ENCODE measurements at regions not wholly inside any gene's neighbourhood (a gene's known extent, or its start where the extent isn't known, plus 50 kb on each side); places are given as distances from the start of the nearest gene placed in this dataset.

- DNase-seq (no peak), ATAC-seq (no peak)
- intact Hi-C loops (cut with DNase I), result no loop called here
- Histone ChIP-seq H3K27ac (no peak overlapping the region), H3K9me3 (no peaks in the 10 kb centered on the region), H3K36me3 (no peaks in the 10 kb centered on the region), H3K4me1 (no peaks in the 10 kb centered on the region), H3K27me3 (no peaks in the 10 kb centered on the region), H3K4me3 (no peak overlapping the region)
- TF ChIP-seq POLR2A (IDR thresholded peaks at IDR 0.05) (no peak), CTCF (IDR thresholded peaks at IDR 0.05) (no peak)
- WGBS (ENCODE audit: insufficient coverage, low coverage, low lambda C conversion rate, missing lambda C conversion rate), result 72% methylated on average over 2 of the region's 2 CpGs
Observed at GRCh38 chr2:225794652-225795400, 395.3 kb downstream of the NYAP2 start.

- Histone ChIP-seq H3K4me3 (no peak overlapping the region), H3K9me3 (no peaks in the 10 kb centered on the region), H3K27me3 (no peaks in the 10 kb centered on the region), H3K27ac (no peak overlapping the region), H3K36me3 (no peaks in the 10 kb centered on the region), H3K4me1 (no peaks in the 10 kb centered on the region)
- no peak for ATAC-seq
- no peak for TF ChIP-seq CTCF (IDR thresholded peaks at IDR 0.05)
- no peak for TF ChIP-seq POLR2A (IDR thresholded peaks at IDR 0.05)
- DNase-seq, result no peak
- intact Hi-C loops (cut with DNase I), result no loop called here
- WGBS (ENCODE audit: insufficient coverage, low coverage, low lambda C conversion rate, missing lambda C conversion rate), result 28% methylated on average over 2 of the region's 2 CpGs
Observed at GRCh38 chr2:225793736-225794550, 394.4 kb downstream of the NYAP2 start.

- intact Hi-C loops (cut with DNase I), result no loop called here
- Histone ChIP-seq H3K27ac (no peak overlapping the region), H3K27me3 (no peaks in the 10 kb centered on the region), H3K4me1 (no peaks in the 10 kb centered on the region), H3K4me3 (no peak overlapping the region), H3K36me3 (no peaks in the 10 kb centered on the region), H3K9me3 (no peaks in the 10 kb centered on the region)
- TF ChIP-seq POLR2A (IDR thresholded peaks at IDR 0.05), result no peak
- DNase-seq, result no peak
- no peak for ATAC-seq
- 57% methylated on average over 5 of the region's 5 CpGs for WGBS (ENCODE audit: insufficient coverage, low coverage, low lambda C conversion rate, missing lambda C conversion rate)
Observed at GRCh38 chr2:225788571-225789094, 389.1 kb downstream of the NYAP2 start.

- WGBS (ENCODE audit: insufficient coverage, low coverage, low lambda C conversion rate, missing lambda C conversion rate), result 70% methylated on average over 2 of the region's 2 CpGs
- H3K27ac ChIP-seq, result no peak overlapping the region
- ATAC-seq, result no peak
Observed at GRCh38 chr2:225787497-225787896, 388.0 kb downstream of the NYAP2 start.

More at GRCh38 chr2:225787497-225787896, 388.0 kb downstream of the NYAP2 start:
- H3K9me3 ChIP-seq, result no peaks in the 10 kb centered on the region
- TF ChIP-seq CTCF (IDR thresholded peaks at IDR 0.05) (no peak), POLR2A (IDR thresholded peaks at IDR 0.05) (no peak)
- no peaks in the 10 kb centered on the region for H3K36me3 ChIP-seq
- no peaks in the 10 kb centered on the region for H3K27me3 ChIP-seq
- intact Hi-C loops (cut with DNase I), result no loop called here
- no peak for DNase-seq
- H3K4me1 ChIP-seq, result no peaks in the 10 kb centered on the region
- H3K4me3 ChIP-seq, result no peak overlapping the region
